CD4-positive, alpha-beta T cell treated with Interleukin-17A for 4 hours (primary cell): ENCODE measurements at regions not wholly inside any gene's neighbourhood (a gene's known extent, or its start where the extent isn't known, plus 50 kb on each side); places are given as distances from the start of the nearest gene placed in this dataset.
A peak's percentile ranks its signal among the peaks of the same experiment; 100 is the strongest.
"Not testable (repeated sequence)": the region's sequence is repeated elsewhere in the genome, so short reads cannot be mapped to it uniquely, and the experiment has no call there.

Source experiments
- DNase-seq: peaks from one replicate; pipeline ENCODE4 v3.0.0-alpha.2; 2020; ENCODE audit warnings: mixed read lengths

GRCh38 chr7:6991169-6991611 lies 165.1 kb upstream of the CCZ1B start:
- peak; percentile 63 for DNase-seq

DNA sequence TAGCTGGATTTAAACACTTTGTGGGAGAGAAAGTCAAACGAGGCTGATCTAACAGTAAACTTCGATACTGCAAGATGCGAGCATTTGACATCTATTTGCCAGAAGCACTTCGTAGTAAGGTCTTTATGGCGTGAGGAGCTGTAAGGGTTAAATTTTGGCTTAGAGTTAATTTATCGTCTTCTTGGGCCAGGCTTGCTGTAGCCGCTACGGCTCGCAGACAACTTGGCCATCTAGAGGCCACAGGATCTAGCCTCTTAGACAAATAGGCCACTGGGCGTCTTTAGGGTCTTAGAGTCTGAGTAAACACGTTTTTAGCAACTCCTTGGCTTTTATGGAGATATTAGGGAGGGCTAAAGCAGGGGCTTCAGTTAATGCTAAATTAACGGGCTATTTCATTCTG lies 165.6 kb upstream of the CCZ1B start:
- DNase-seq: not testable (repeated sequence)

DNA sequence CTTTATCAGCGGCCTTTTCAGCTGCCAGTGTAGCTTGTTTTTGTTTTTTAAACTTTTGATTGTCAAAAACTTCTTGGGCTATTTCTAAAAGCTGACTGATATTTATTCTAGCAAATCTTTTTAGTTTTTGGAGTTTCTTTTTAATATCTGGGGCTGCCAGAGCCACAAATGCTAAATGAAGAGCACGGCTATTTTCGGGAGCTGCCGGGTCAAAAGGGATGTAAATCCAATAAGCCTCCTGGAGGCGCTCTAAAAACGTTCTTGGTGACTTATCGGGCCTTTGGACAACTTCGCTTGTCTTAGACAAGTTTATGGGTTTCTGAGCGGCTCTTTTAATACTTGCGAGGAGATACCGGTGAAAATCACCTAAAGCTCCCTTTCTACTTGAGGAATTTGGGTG lies 166.1 kb upstream of the CCZ1B start:
- DNase-seq: not testable (repeated sequence)

DNA sequence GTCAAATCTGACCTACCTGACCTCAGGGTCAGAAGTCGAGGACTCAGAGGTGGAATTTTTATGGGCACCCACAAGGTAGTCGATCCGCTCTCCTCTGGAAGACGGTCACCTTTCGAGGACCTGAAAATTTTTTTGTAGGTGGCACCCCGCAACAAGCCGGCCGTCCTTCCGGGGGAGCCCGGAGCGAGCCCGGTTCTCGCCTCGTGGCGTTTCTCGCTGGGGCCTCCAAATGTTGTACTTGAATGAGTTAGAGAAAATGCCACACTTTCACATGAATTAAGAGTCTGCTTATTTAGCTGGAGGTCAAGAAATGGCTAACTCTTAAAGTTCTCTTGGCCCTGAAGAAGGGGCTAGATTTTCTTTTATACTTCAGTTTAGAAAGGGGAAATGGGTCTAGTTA lies 169.0 kb upstream of the CCZ1B start:
- DNase-seq: not testable (repeated sequence)

- DNase-seq: not testable (repeated sequence)
These were observed 169.6 kb upstream of the CCZ1B start for GRCh38 chr7:6995493-6996289.

- not testable (repeated sequence) for DNase-seq
These were observed 173.1 kb upstream of the CCZ1B start for GRCh38 chr7:6999067-6999666.

DNA sequence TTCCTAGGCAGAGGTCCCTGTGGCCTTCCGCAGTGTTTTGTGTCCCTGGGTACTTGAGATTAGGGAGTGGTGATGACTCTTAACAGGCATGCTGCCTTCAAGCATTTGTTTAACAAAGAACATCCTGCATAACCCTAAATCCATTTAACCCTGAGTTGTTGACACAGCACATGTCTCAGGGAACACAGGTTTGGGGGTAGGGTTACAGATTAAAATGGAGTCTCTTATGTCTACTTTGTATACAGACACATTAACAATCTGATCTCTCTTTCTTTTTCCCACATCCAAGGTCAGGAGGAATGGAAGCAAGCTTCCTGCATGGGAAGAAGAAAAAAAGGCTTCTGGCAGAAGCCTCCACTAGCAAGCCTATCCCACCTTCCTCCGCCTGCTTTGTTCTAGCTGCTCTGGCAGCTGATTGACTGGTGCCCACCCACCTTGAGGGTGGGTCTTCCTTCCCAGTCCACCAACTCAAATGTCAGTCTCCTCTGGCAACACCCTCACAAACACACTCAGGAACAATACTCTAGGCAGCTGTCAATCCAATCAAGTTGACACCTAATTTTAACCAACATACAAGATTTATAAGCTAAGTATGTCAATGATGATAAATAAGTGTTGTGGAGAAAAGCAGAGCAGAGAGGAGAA lies 176.5 kb upstream of the CCZ1B start:
- no peak for DNase-seq

- DNase-seq: no peak
These were observed 177.0 kb upstream of the C1GALT1 start for GRCh38 chr7:7005303-7005702.

- not testable (repeated sequence) for DNase-seq
These were observed 176.4 kb upstream of the C1GALT1 start for GRCh38 chr7:7005949-7006348.

DNA sequence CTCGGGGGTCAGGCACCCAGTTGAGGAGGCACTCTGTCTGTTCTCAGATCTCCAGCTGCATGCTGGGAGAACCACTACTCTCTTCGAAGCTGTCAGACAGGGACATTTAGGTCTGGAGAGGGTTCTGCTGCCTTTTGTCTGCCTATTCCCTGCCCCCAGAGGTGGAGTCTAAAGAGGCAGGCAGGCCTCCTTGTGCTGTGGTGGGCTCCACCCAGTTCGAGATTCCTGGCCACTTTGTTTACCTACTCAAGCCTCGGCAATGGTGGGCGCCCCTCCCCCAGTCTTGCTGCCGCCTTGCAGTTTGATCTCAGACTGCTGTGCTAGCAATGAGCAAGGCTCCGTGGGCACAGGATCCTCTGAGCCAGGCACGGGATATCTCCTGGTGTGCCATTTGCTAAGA lies 171.1 kb upstream of the C1GALT1 start:
- DNase-seq: not testable (repeated sequence)

DNA sequence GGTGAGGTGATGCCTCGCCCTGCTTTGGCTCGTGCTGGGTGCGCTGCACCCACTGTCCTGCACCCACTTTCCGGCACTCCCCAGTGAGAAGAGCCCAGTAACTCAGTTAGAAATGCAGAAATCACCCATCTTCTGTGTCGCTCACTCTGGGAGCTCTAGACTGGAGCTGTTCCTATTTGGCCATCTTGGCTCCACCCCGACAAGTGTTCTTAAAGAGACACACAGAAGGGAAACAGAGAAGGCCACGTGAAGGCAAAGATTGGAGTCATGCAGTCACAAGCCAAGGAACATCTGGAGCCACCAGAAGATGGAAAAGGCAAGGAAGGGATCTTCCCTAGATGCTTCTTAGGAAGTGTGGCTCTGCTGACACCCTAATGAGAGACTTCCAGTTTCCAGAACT lies 170.6 kb upstream of the C1GALT1 start:
- not testable (repeated sequence) for DNase-seq

GRCh38 chr7:7014827-7015595 lies 167.3 kb upstream of the C1GALT1 start:
- no peak for DNase-seq

- DNase-seq: no peak
These were observed 164.6 kb upstream of the C1GALT1 start for GRCh38 chr7:7017707-7018280.

DNA sequence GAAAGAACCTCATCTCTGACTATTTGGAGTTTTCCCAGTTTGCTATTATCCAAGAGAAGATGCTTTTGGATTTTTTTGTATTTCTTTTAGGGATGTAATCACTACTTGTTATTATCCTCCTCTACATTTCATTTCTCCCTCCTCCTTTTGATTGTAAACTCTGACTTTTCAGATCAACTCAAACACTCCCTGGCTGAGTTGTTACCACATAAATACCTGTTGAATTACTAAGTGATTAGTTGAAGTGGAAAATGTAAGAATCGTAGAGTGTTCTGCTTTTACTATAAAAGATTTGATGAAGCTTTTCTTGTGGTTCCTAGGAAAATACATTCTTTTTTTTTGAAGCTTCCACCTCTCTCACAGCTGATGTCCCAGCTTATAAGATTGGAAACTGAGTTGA lies 164.1 kb upstream of the C1GALT1 start:
- DNase-seq: no peak

GRCh38 chr7:7032221-7032620 lies 150.1 kb upstream of the C1GALT1 start:
- no peak for DNase-seq

- no peak for DNase-seq
These were observed 146.5 kb upstream of the C1GALT1 start for GRCh38 chr7:7035851-7036250.

- peak; percentile 41 for DNase-seq
These were observed 140.0 kb upstream of the C1GALT1 start for GRCh38 chr7:7042286-7042893.

DNA sequence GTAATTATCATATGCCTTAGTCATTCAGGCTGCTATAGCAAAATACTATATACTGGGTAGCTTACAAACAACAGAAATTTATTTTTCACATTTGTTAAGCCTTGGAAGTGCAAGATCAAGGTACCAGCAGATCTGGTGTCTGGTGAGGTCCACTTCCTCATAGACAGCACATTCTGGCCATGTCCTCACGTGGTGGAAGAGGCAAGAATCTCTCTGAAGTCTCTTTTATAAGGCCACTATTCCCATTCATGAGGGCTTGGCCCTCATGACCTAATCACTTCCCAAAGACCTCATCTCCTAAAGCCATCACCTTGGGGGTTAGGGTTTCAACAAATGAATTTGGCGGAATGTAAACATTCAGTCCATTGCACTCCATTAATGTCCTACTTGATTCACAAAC lies 137.5 kb upstream of the C1GALT1 start:
- no peak for DNase-seq

DNA sequence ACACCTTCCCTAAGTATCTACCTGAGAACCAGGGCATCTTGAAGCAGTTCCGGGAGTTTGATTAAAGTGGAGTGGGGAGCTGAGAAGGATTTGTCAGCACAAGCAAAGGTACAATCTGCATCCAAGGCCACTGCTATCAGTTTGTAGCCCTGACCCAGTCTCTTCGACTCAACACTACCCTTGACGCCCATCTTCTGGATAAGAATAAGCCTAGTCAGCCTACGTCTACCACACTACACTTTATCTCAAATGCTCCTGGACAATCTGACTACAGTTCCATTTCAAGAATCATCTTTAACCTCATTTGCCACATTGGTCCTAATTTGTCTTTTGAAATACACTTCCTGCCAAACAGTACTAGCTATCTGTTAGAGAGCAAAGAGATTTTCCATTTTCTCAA lies 134.1 kb upstream of the C1GALT1 start:
- no peak for DNase-seq

- DNase-seq: no peak
These were observed 131.0 kb upstream of the C1GALT1 start for GRCh38 chr7:7051206-7051877.

DNA sequence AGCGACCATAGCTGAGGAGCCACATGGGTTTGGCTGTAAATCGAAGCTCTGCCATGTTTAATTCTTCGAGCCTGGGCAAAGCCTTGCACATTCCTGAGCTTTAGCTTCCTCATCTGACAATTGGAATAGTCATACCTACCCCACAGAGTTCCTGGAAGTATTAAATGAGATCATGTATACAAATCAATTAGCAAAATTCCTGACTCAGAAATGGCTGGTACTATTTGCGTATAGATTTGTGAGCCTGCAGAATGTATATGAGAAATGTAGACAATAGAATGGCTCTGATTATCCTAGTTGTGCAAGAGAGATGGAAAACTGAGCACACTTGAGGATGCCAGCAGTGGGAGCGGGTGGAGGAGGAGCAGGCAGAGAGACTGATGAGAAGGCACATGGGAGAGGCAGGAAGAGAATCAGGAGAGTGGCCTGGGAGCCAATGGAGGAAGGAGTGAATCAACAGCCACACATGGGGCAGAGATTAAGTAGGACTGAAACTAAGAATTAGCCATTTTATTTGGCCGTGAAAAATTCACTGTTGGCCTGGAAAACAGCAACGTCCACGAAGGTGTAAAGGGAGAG lies 128.0 kb upstream of the C1GALT1 start:
- no peak for DNase-seq
